Testis (tissue), 2 donors: ENCODE measurements at regions not wholly inside any gene's neighbourhood (a gene's known extent, or its start where the extent isn't known, plus 50 kb on each side); places are given as distances from the start of the nearest gene placed in this dataset.

ENCODE experiments used
- DNase-seq: peaks from one replicate; pipeline ENCODE4 v3.0.0-alpha.2; 2019
- H3K27ac ChIP-seq, 2 donors: fragments of 200-600 bp; sonication (generic); one replicate each; pipeline ENCODE4 v1.5.1; 2019
- H3K27me3 ChIP-seq: fragments of 200-600 bp; sonication (generic); one replicate; pipeline ENCODE4 v1.5.1; 2019
- H3K36me3 ChIP-seq: fragments of 200-600 bp; sonication (generic); one replicate; pipeline ENCODE4 v1.5.1; 2017; ENCODE audit warnings: low read depth; ENCODE audit errors: missing control alignments
- H3K4me1 ChIP-seq: fragments of 200-600 bp; sonication (generic); one replicate; pipeline ENCODE4 v1.5.1; 2019
- H3K4me3 ChIP-seq, 2 donors: fragments of 200-600 bp; sonication (generic); one replicate each; pipeline ENCODE4 v1.5.1; 2017 to 2019
- H3K9me3 ChIP-seq: fragments of 200-600 bp; sonication (generic); one replicate; pipeline ENCODE4 v1.5.1; 2017
- CTCF ChIP-seq, 3 experiments: fragments of 450-650 bp in 2 of 3; fragments of 200-600 bp in 1 of 3; sonication (generic) in 1 of 3; IDR thresholded peaks; one replicate each; pipeline ENCODE4 v1.5.1; 2016 to 2019; ENCODE audit warnings: antibody characterized with exemption in 3 of 3, mild to moderate bottlenecking in 2 of 3, moderate library complexity in 1 of 3
- POLR2A ChIP-seq: fragments of 450-650 bp; IDR thresholded peaks from one replicate; pipeline ENCODE4 v1.6.1; 2017; ENCODE audit warnings: antibody characterized with exemption, mild to moderate bottlenecking, moderate library complexity
- WGBS, 2 donors: methylation state at CpG; one replicate each; pipeline ENCODE4 v1.1.5; 2018; 5-methylcytosine and 5-hydroxymethylcytosine counted together
- intact Hi-C: fragments of 100-400 bp; cut with DNase I; formaldehyde crosslinking; loops from one replicate; pipeline ENCODE4 v1.15.1; 2023; ENCODE audit warnings: low total_unique reads

- intact Hi-C loops, result no loop called here
- Histone ChIP-seq H3K4me3 (no peak overlapping the region), H3K9me3 (no peaks in the 10 kb centered on the region), H3K27ac (no peak overlapping the region), H3K4me1 (no peaks in the 10 kb centered on the region), H3K27me3 (no peaks in the 10 kb centered on the region), H3K36me3 (no peaks in the 10 kb centered on the region)
- DNase-seq, result no peak
- TF ChIP-seq CTCF (IDR thresholded peaks at IDR 0.05), result no peak
- TF ChIP-seq POLR2A, result no peak
- 42 to 48% methylated on average over 2 of the region's 2 CpGs for WGBS, 2 donors
Measured at GRCh38 chr12:91588874-91589454, 406.3 kb upstream of the DCN start.

DNA sequence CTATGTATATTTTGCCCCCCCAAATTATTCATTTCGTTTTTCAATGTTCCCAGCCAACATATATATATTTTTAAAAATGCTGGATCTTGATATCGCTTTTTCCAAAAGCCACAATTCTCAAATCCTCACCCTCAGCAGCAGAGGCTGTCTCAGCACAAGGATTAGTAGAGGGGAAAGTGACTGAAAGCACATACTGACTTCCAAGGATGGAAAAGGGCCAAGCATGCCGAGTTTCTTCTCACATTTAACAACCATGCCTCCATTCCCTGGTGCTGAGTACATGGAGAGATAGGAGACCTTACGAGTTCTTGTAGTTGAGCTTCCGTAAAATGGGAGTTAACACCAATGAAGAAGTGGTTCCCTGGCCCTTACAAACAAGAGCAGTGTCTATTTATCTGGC is 403.4 kb upstream of the DCN start:
- intact Hi-C loops, result no loop called here

GRCh38 chr12:91582811-91583210 is 400.2 kb upstream of the DCN start:
- 93 to 99% methylated on average over 3 of the region's 3 CpGs for WGBS, 2 donors
- no peaks in the 10 kb centered on the region for H3K27me3 ChIP-seq
- no peaks in the 10 kb centered on the region for H3K36me3 ChIP-seq
- H3K4me3 ChIP-seq, result no peak overlapping the region
- intact Hi-C loops, result no loop called here
- H3K9me3 ChIP-seq, result no peaks in the 10 kb centered on the region
- H3K27ac ChIP-seq, result no peak overlapping the region
- H3K4me1 ChIP-seq, result no peaks in the 10 kb centered on the region
- TF ChIP-seq POLR2A (no peak), CTCF (IDR thresholded peaks at IDR 0.05) (no peak)
- DNase-seq, result no peak

More for the DNA sequence above, 403.4 kb upstream of the DCN start:
- no peaks in the 10 kb centered on the region for H3K4me1 ChIP-seq
- no peaks in the 10 kb centered on the region for H3K27me3 ChIP-seq
- no peaks in the 10 kb centered on the region for H3K36me3 ChIP-seq
- H3K4me3 ChIP-seq, result no peak overlapping the region
- no peak for DNase-seq
- WGBS, 2 donors, result 76 to 84% methylated on average over 5 of the region's 5 CpGs
- no peaks in the 10 kb centered on the region for H3K9me3 ChIP-seq
- no peak overlapping the region for H3K27ac ChIP-seq
- TF ChIP-seq CTCF (IDR thresholded peaks at IDR 0.05), result no peak

DNA sequence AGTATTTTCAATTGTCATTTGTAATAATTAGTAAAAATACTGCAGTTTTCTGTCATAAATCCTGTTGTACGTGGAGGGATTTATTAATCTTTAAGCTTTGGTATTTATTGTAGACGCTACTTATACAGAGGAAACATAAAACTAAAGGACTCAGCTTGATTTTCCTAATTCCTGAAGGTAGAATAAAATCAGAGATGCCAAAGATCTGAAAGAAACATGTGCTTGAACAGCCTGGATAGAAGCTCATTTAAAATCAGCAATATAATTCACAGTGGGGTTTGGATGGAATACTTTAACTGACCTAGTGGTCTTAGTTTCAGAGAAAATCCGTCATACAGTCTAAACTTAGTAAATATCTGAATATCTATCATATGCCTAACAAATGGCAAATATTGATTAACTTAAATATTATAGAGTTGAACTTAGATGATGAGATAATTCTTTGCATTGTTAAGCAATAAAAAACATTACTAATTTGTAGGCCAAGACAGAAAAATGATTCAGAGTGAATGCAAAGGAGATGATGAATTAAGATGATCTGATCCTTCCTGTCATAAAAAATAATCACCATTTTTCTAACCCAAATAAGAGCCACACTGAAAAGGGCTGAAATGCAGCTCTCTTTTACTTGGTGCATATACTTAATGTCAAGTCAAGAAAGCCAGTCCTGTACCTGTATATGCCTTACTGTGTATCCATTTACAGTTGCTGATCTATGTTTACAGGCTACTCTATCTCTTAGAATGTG is 397.1 kb upstream of the DCN start:
- intact Hi-C loops, result no loop called here
- H3K27ac ChIP-seq, result no peak overlapping the region
- WGBS, 2 donors, result 68 to 73% methylated on average over 3 of the region's 3 CpGs

More for the DNA sequence above, 397.1 kb upstream of the DCN start:
- no peaks in the 10 kb centered on the region for H3K36me3 ChIP-seq
- H3K27me3 ChIP-seq, result no peaks in the 10 kb centered on the region
- no peaks in the 10 kb centered on the region for H3K9me3 ChIP-seq
- DNase-seq, result no peak
- no peak overlapping the region for H3K4me3 ChIP-seq
- no peaks in the 10 kb centered on the region for H3K4me1 ChIP-seq
- TF ChIP-seq CTCF (IDR thresholded peaks at IDR 0.05) (no peak), POLR2A (no peak)
